ENCODE measurements at regions not wholly inside any gene's neighbourhood (a gene's known extent, or its start where the extent isn't known, plus 50 kb on each side); places are given as distances from the start of the nearest gene placed in this dataset.

DNA sequence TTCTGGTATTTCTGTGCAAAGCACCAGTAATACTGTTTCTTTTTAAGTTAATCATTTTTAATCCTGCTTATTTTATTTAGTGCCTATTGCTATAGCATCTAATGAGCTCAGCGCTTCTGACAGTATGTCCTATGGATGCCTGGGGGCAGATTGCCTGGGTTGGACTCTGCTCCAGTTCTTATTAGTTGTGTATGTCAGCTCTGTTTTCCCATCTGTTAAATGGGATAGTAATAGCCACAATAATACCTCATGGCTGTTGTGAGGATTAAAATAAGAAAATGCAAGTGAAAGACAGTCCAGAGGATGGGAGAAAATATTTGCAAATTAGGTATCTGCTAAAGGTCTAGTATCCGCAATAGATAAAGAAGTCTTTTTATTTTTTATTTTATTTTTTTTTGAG lies 87.0 kb downstream of the UTRN start:
- TF ChIP-seq POLR2A (IDR thresholded peaks at IDR 0.05; ENCODE audit: low read length), result no peak
- no peak for TF ChIP-seq GATA1 (IDR thresholded peaks at IDR 0.05; ENCODE audit: low read depth, low read length)
